ENCODE measurements at regions not wholly inside any gene's neighbourhood (a gene's known extent, or its start where the extent isn't known, plus 50 kb on each side); places are given as distances from the start of the nearest gene placed in this dataset.

DNA sequence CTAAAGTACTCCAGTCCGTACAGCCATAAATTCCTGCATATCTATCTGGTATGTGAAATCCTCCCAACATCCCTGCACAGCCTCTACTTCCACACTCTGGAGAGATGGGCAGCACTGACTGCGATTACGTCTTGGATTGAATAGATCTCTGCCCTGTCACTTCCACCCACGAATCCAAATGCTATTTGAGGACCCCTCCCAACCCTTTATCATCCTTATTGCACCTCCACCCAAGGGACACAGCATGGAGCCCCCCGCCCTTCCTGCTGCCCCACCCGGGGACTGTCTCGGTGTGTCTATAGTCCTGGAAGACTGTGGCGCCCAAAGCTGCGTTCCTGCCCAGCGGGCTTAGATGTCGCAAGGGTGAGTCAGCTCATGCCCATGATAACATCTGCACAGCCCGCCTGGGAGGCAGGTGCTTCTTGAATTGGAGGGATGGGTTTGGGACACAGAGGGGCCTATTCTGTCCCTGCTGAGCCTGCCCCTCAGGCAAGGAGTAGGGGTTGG is 105.7 kb upstream of the HAND1 start:
- TF ChIP-seq CTCF (IDR thresholded peaks at IDR 0.05) = no peak
- H3K27ac ChIP-seq = no peak overlapping the region
- peaks cover 49% of the 10 kb centered on the region for H3K27me3 ChIP-seq
- no peaks in the 10 kb centered on the region for H3K4me1 ChIP-seq (ENCODE audit: control insufficient read depth in 1 of 2, insufficient read depth in 1 of 2, low read depth in 1 of 2, low read length in 1 of 2)
- H3K4me3 ChIP-seq (ENCODE audit: low read depth in 1 of 2, low read length in 1 of 2) = no peak overlapping the region
- H3K9me3 ChIP-seq = no peaks in the 10 kb centered on the region
- H3K36me3 ChIP-seq = no peaks in the 10 kb centered on the region

DNA sequence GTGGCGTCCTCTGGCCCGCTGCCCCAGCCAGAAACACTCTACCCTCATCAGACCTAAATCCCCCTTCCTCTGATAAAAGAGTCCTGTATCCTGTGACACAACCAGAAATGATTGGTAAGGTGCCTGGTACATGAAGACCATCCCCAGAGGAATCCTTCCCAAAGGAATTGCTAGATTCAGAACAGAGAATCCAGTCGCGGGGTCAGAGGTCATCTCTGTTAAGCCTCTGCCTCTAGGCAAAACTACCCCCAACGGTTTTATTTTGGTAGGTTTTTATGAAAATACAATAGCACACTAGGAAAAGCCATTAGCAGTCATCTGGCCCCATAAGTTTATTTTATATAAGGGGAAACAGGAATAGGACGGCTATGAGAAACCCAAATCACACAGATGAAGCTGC is 102.4 kb upstream of the HAND1 start:
- H3K27ac ChIP-seq = no peak overlapping the region
- no peaks in the 10 kb centered on the region for H3K9me3 ChIP-seq
- H3K4me1 ChIP-seq (ENCODE audit: control insufficient read depth in 1 of 2, insufficient read depth in 1 of 2, low read depth in 1 of 2, low read length in 1 of 2) = no peaks in the 10 kb centered on the region
- peaks cover 49% of the 10 kb centered on the region for H3K27me3 ChIP-seq
- no peaks in the 10 kb centered on the region for H3K36me3 ChIP-seq
- H3K4me3 ChIP-seq (ENCODE audit: low read depth in 1 of 2, low read length in 1 of 2) = no peak overlapping the region
- TF ChIP-seq CTCF (IDR thresholded peaks at IDR 0.05) = no peak

DNA sequence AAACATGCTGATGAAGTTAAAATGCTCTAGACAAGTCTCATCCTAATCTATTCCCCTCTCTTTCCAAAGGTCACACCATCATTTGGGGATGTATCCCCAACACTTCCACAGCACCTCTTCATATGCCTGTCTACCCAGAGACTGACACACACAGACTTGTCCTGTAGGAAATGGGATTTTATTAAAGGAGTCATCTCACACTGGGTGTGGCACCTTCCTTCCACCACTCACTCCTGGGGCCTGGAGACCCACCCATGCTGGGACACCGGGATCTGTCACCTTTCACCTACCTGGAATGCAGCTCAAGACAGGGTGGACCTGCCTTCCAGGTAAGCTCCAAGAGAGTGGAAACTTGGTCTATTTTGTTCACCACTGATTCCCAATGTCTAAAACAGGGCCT is 99.4 kb upstream of the HAND1 start:
- TF ChIP-seq CTCF (IDR thresholded peaks at IDR 0.05) = no peak
- no peak overlapping the region for H3K27ac ChIP-seq
- H3K36me3 ChIP-seq = no peaks in the 10 kb centered on the region
- no peaks in the 10 kb centered on the region for H3K4me1 ChIP-seq (ENCODE audit: control insufficient read depth in 1 of 2, insufficient read depth in 1 of 2, low read depth in 1 of 2, low read length in 1 of 2)
- no peak overlapping the region for H3K4me3 ChIP-seq (ENCODE audit: low read depth in 1 of 2, low read length in 1 of 2)
- H3K9me3 ChIP-seq = no peaks in the 10 kb centered on the region
- peaks cover 27% of the 10 kb centered on the region for H3K27me3 ChIP-seq

DNA sequence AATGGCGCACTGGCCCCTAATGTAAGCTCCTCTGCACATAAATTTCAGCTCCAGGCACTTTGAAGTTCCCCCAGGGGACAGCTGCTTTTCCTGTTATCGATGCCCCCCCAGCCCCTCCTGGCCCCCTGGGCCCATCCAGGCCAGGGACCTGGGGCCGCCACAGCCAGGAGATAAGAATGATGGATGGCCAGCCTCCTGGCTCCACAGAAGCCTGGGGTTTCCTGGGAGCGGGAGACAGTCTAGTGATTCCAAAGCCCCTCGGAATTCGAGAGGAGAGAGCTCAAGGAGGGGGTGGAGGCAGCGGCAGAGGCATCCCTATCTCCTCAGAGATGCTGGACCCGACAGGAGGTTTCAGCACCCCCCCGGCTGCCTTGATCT is 98.4 kb upstream of the HAND1 start:
- no peaks in the 10 kb centered on the region for H3K4me1 ChIP-seq (ENCODE audit: control insufficient read depth in 1 of 2, insufficient read depth in 1 of 2, low read depth in 1 of 2, low read length in 1 of 2)
- TF ChIP-seq CTCF (IDR thresholded peaks at IDR 0.05) = no peak
- no peak overlapping the region for H3K27ac ChIP-seq
- H3K36me3 ChIP-seq = no peaks in the 10 kb centered on the region
- H3K4me3 ChIP-seq (ENCODE audit: low read depth in 1 of 2, low read length in 1 of 2) = no peak overlapping the region
- H3K27me3 ChIP-seq = peaks cover 19% of the 10 kb centered on the region
- H3K9me3 ChIP-seq = no peaks in the 10 kb centered on the region

DNA sequence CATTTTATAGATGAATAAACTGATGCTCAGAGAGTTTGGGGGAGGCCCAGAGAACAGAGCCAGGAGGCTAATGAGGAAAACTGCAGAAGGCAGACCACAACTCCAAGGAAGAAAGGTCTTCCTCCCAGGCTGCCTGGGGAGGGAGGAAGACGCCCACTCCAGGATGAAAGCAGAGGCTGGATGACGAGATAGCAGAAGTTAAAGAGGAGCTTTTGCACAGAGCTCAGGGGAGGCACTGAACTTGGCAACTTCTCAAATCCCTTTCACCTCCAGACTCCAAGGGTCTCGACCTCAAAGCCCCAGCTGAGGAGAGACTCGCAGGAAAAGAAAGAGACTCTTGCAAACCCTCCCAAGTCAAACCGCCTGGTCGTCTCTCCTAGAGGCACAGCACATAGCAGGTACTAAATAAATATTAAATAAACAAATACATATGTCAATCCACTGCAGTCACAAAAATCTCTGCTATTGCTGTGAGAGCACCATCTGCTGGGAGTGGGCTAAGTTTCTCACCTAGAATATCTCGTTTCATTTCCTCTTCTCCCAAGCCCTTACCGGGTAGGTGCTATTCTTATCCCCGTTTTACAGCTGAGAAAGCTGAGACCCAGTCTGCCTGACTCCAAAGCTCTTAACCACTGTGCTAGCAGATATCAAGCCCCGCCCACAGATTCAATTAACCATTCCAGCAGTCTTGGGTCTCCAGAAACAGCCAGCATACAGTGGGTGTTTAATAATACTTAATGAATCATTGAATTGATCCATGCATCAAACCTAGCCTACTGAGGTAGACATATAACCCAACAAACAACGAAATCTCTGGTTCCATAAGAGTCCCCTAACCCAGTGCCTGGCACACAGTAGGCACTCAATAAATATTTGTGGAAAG is 97.8 kb upstream of the HAND1 start:
- H3K4me1 ChIP-seq (ENCODE audit: control insufficient read depth in 1 of 2, insufficient read depth in 1 of 2, low read depth in 1 of 2, low read length in 1 of 2) = no peaks in the 10 kb centered on the region
- TF ChIP-seq CTCF (IDR thresholded peaks at IDR 0.05) = no peak
- H3K27ac ChIP-seq = no peak overlapping the region
- H3K4me3 ChIP-seq (ENCODE audit: low read depth in 1 of 2, low read length in 1 of 2) = no peak overlapping the region
- H3K27me3 ChIP-seq = peaks cover 19% of the 10 kb centered on the region
- H3K36me3 ChIP-seq = no peaks in the 10 kb centered on the region
- no peaks in the 10 kb centered on the region for H3K9me3 ChIP-seq
